KMS-11 (cell line): ENCODE measurements at regions not wholly inside any gene's neighbourhood (a gene's known extent, or its start where the extent isn't known, plus 50 kb on each side); places are given as distances from the start of the nearest gene placed in this dataset.
"Not testable (repeated sequence)": the region's sequence is repeated elsewhere in the genome, so short reads cannot be mapped to it uniquely, and the experiment has no call there.

Source experiments
- H2AFZ ChIP-seq: fragments of 200-600 bp; sonication (generic); 2 replicates; pipeline ENCODE4 v1.6.1; 2016; ENCODE audit warnings: antibody characterized with exemption, mixed run types, low read depth
- H3K27ac ChIP-seq: fragments of 200-600 bp; sonication (generic); 2 replicates; pipeline ENCODE4 v1.6.1; 2016; ENCODE audit warnings: mild to moderate bottlenecking, mixed run types
- H3K27me3 ChIP-seq: fragments of 200-600 bp; sonication (generic); 2 replicates; pipeline ENCODE4 v1.6.1; 2017; ENCODE audit warnings: mild to moderate bottlenecking, low read depth, mixed run types, moderate library complexity; ENCODE audit not compliant: insufficient read depth
- H3K36me3 ChIP-seq: fragments of 200-600 bp; sonication (generic); 2 replicates; pipeline ENCODE4 v1.6.1; 2017; ENCODE audit warnings: mild to moderate bottlenecking, mixed run types; ENCODE audit not compliant: insufficient read depth
- H3K4me1 ChIP-seq: fragments of 200-600 bp; sonication (generic); 2 replicates; pipeline ENCODE4 v1.6.1; 2016; ENCODE audit warnings: mild to moderate bottlenecking, low read depth, mixed run types; ENCODE audit not compliant: poor library complexity, severe bottlenecking
- H3K4me2 ChIP-seq: fragments of 200-600 bp; sonication (generic); 2 replicates; pipeline ENCODE4 v1.7.0; 2016; ENCODE audit warnings: mild to moderate bottlenecking, mixed run types
- H3K4me3 ChIP-seq: fragments of 200-600 bp; sonication (generic); IDR thresholded peaks from 2 replicates; pipeline ENCODE4 v1.6.1; 2017; ENCODE audit warnings: low read depth, low read length, mixed read lengths; ENCODE audit not compliant: insufficient read depth
- H3K79me2 ChIP-seq: fragments of 200-600 bp; sonication (generic); 2 replicates; pipeline ENCODE4 v1.6.1; 2016; ENCODE audit warnings: low read depth, mixed run types; ENCODE audit not compliant: insufficient read depth
- H3K9ac ChIP-seq: fragments of 200-600 bp; sonication (generic); 2 replicates; pipeline ENCODE4 v1.6.1; 2016; ENCODE audit warnings: mild to moderate bottlenecking, mixed run types
- H4K20me1 ChIP-seq: fragments of 200-600 bp; sonication (generic); 2 replicates; pipeline ENCODE4 v1.6.1; 2016; ENCODE audit warnings: mild to moderate bottlenecking, mixed run types; ENCODE audit not compliant: insufficient read depth
- TF ChIP-seq, protein P1 (sequence below): fragments of 200-600 bp; sonication (generic); conservative IDR thresholded peaks from 2 replicates; pipeline ENCODE4 v1.6.1; 2017; ENCODE audit warnings: low read depth, mild to moderate bottlenecking, antibody characterized with exemption, low read length, moderate library complexity, mixed read lengths

DNA sequence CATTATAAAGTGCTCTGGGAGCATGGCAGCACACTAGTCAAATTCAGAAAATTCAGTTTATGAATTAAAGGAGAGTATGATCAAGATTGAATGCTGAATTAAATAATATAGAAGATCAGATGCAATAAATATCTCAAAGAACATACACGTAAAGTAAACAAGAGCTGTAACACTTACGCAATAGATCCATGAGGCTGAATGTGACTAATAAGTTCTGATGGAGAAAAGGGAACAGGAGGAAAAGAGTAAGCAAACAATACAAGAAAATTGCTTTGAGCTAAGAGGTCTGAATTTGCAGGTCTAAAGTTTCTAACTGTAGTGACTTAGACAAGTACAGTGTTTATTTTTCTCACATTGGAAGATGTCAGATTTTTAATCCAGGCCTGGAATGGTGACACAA lies 646.7 kb upstream of the ZNF804A start:
- Histone ChIP-seq H3K27me3 (no peaks in the 10 kb centered on the region), H2AFZ (no peak overlapping the region), H3K9ac (no peak overlapping the region), H3K36me3 (no peaks in the 10 kb centered on the region), H3K27ac (no peak overlapping the region), H4K20me1 (no peaks in the 10 kb centered on the region), H3K4me3 (no peak overlapping the region), H3K4me1 (no peaks in the 10 kb centered on the region), H3K4me2 (no peak overlapping the region), H3K79me2 (no peaks in the 10 kb centered on the region)
- TF ChIP-seq, protein P1, sequence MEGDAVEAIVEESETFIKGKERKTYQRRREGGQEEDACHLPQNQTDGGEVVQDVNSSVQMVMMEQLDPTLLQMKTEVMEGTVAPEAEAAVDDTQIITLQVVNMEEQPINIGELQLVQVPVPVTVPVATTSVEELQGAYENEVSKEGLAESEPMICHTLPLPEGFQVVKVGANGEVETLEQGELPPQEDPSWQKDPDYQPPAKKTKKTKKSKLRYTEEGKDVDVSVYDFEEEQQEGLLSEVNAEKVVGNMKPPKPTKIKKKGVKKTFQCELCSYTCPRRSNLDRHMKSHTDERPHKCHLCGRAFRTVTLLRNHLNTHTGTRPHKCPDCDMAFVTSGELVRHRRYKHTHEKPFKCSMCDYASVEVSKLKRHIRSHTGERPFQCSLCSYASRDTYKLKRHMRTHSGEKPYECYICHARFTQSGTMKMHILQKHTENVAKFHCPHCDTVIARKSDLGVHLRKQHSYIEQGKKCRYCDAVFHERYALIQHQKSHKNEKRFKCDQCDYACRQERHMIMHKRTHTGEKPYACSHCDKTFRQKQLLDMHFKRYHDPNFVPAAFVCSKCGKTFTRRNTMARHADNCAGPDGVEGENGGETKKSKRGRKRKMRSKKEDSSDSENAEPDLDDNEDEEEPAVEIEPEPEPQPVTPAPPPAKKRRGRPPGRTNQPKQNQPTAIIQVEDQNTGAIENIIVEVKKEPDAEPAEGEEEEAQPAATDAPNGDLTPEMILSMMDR: no peak

DNA sequence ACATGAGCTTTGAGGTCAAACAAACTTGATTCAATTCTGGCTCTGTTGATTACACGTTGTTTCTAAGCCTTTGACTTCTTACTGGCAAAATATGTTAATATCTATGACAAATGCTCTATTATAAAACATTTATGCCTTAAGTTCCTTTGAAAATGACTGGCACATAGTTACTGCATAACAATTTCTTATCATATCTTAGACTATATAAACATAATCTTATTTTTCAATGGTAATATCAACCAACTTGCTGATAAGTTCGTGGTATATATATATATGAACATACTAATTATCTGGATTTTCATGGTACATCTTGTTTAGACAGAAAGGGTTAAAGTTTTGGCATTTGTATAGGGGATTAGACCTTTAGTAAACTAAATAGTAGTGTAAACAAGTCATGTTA lies 645.6 kb upstream of the ZNF804A start:
- Histone ChIP-seq H3K36me3 (no peaks in the 10 kb centered on the region), H2AFZ (no peak overlapping the region), H3K79me2 (no peaks in the 10 kb centered on the region), H3K4me3 (no peak overlapping the region), H4K20me1 (no peaks in the 10 kb centered on the region), H3K4me1 (no peaks in the 10 kb centered on the region), H3K27ac (no peak overlapping the region), H3K4me2 (no peak overlapping the region), H3K27me3 (no peaks in the 10 kb centered on the region), H3K9ac (no peak overlapping the region)
- TF ChIP-seq, protein P1: no peak

DNA sequence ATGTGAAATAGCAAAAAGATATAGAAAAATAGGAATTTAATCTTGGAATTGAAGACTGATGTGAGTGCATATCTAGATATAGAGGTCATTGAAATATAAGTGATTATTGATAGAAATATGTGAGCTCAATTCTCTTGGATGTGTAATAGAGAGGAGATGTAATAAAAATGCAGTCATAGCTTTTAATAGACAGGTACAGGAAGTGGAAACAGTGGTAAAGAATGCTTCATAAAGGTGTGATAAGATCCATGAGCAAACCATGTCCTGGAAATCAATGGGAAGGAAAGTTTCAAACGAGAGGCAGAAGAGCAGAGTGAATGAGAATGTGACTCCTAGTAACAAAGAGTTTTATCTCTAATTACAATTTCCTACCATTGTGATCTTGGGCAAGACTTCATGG lies 634.7 kb upstream of the ZNF804A start:
- no peaks in the 10 kb centered on the region for H4K20me1 ChIP-seq
- H3K4me3 ChIP-seq: no peak overlapping the region
- H3K27me3 ChIP-seq: no peaks in the 10 kb centered on the region
- H3K79me2 ChIP-seq: no peaks in the 10 kb centered on the region
- no peak overlapping the region for H3K9ac ChIP-seq
- no peak overlapping the region for H3K27ac ChIP-seq
- no peaks in the 10 kb centered on the region for H3K4me1 ChIP-seq
- H3K36me3 ChIP-seq: no peaks in the 10 kb centered on the region
- TF ChIP-seq, protein P1: no peak
- no peak overlapping the region for H3K4me2 ChIP-seq
- H2AFZ ChIP-seq: no peak overlapping the region

DNA sequence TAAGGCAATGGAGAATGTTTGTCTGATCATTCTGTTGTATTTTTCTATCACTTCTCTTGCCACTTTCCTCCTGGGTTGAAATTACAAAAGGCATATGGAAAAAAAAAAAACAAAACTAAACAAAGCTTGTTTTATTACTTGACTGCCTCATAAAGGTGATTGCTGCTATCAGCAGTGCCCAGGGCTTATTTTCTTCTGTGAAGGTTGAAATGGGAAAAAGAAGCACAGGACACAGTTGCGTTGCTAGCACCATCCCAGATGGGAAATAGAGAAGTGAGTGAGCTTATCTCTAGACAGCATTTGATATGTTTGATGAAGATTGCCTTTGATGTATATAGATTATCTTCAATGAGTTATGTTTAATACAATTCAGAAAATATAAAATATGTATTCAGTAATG lies 633.8 kb upstream of the ZNF804A start:
- no peak overlapping the region for H3K4me2 ChIP-seq
- H4K20me1 ChIP-seq: no peaks in the 10 kb centered on the region
- H3K4me1 ChIP-seq: no peaks in the 10 kb centered on the region
- H2AFZ ChIP-seq: no peak overlapping the region
- no peak overlapping the region for H3K9ac ChIP-seq
- H3K36me3 ChIP-seq: no peaks in the 10 kb centered on the region
- TF ChIP-seq, protein P1: no peak
- H3K4me3 ChIP-seq: no peak overlapping the region
- no peaks in the 10 kb centered on the region for H3K79me2 ChIP-seq
- no peak overlapping the region for H3K27ac ChIP-seq
- H3K27me3 ChIP-seq: no peaks in the 10 kb centered on the region

DNA sequence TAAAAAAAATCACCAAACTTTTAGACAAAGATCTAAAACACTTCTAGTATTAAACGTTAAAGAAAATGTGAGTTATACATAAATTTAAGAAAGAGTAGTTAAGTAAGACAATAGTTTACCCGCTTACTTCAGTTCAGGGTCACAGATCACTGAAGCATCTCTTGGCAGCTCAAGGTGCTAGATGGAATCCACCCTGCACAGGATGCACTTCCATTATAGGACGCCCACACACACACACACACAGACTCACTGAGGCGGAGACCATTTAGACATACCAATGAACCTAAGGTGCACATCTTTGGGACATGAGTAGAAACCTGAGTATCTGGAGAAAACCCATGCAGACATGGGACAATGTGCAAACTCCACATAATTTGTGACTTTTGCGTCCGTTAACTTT lies 630.6 kb upstream of the ZNF804A start:
- no peak overlapping the region for H3K4me3 ChIP-seq
- H4K20me1 ChIP-seq: no peaks in the 10 kb centered on the region
- no peaks in the 10 kb centered on the region for H3K27me3 ChIP-seq
- H2AFZ ChIP-seq: no peak overlapping the region
- no peaks in the 10 kb centered on the region for H3K36me3 ChIP-seq
- TF ChIP-seq, protein P1: no peak
- H3K79me2 ChIP-seq: no peaks in the 10 kb centered on the region
- H3K4me1 ChIP-seq: no peaks in the 10 kb centered on the region
- no peak overlapping the region for H3K4me2 ChIP-seq
- no peak overlapping the region for H3K9ac ChIP-seq
- no peak overlapping the region for H3K27ac ChIP-seq

DNA sequence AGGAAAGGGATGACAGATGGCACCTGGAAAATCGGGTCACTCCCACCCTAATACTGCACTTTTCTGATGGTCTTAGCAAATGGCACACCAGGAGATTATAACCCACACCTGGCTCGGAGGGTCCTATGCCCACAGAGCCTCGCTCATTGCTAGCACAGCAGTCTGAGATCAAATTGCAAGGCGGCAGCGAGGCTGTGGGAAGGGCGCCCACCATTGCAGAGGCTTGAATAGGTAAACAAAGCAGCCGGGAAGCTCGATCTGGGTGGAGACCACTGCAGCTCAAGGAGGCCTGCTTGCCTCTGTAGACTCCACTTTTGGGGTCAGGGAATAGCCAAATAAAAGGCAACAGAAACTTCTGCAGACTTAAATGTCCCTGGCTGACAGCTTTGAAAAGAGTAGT lies 622.7 kb upstream of the ZNF804A start:
- H4K20me1 ChIP-seq, H3K79me2 ChIP-seq, H3K4me2 ChIP-seq, H3K27ac ChIP-seq, H3K4me3 ChIP-seq, H3K4me1 ChIP-seq, H3K9ac ChIP-seq, H3K36me3 ChIP-seq, H3K27me3 ChIP-seq, H2AFZ ChIP-seq: not testable (repeated sequence)
